ENCODE measurements at regions not wholly inside any gene's neighbourhood (a gene's known extent, or its start where the extent isn't known, plus 50 kb on each side); places are given as distances from the start of the nearest gene placed in this dataset.

DNA sequence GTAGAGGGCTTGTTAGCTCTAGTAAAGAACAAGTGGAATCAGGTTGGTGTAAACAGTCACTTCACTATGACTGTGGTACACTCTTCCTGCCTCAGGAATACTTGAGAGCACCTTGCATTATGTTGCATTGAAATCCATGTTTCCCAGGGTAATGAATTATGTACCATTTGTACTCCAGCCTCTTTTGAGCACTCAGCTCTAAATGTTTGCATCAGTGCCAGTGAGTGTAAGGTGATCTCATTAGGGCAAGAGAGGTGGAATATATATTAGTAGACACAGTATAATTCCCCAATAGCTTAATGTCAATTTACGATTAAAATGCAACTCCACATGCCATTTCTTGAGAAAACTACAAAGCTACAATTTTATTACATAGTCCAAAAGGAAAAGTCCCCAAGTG, 319.6 kb upstream of the POU3F2 start:
- H3K36me3 Mint-ChIP-seq, result no peaks in the 10 kb centered on the region
- DNase-seq, result no peak
- Histone ChIP-seq H3K9me3 (ENCODE audit: control insufficient read depth in 2 of 3, low read length in 3 of 3) (no peaks in the 10 kb centered on the region), H3K4me3 (ENCODE audit: low read length) (no peak overlapping the region), H3K4me1 (ENCODE audit: control insufficient read depth in 2 of 2, insufficient read depth in 2 of 2, low read length in 2 of 2) (no peaks in the 10 kb centered on the region), H3K27me3 (ENCODE audit: control insufficient read depth in 2 of 2, insufficient read depth in 2 of 2, low read length in 2 of 2) (no peaks in the 10 kb centered on the region), H3K27ac (ENCODE audit: low read depth, low read length) (no peak overlapping the region), H3K36me3 (ENCODE audit: control insufficient read depth in 2 of 3, insufficient read depth in 3 of 3, low read length in 3 of 3) (no peaks in the 10 kb centered on the region)
- intact Hi-C loops (cut with micrococcal nuclease), result no loop called here
- no peaks in the 10 kb centered on the region for H3K27me3 Mint-ChIP-seq
- ChIA-PET POLR2A (no interaction called here), CTCF (no interaction called here)
- ATAC-seq, result no peak
- no peak overlapping the region for H3K27ac Mint-ChIP-seq
- no peaks in the 10 kb centered on the region for H3K4me1 Mint-ChIP-seq
- H3K9me3 Mint-ChIP-seq, result peaks cover 0 to 10% (median 0%) of the 10 kb centered on the region in 11 donors
- no peak overlapping the region for H3K4me3 Mint-ChIP-seq

- peaks cover 0 to 14% (median 3%) of the 10 kb centered on the region in 11 donors for H3K9me3 Mint-ChIP-seq
- no peaks in the 10 kb centered on the region for H3K4me1 Mint-ChIP-seq
- DNase-seq (no peak), ATAC-seq (no peak)
- no peak overlapping the region for H3K27ac Mint-ChIP-seq
- CTCF ChIA-PET, result no interaction called here
- Histone ChIP-seq H3K27ac (ENCODE audit: low read depth, low read length) (no peak overlapping the region), H3K4me1 (ENCODE audit: control insufficient read depth in 2 of 2, insufficient read depth in 2 of 2, low read length in 2 of 2) (no peaks in the 10 kb centered on the region), H3K9me3 (ENCODE audit: control insufficient read depth in 2 of 3, low read length in 3 of 3) (no peaks in the 10 kb centered on the region), H3K4me3 (ENCODE audit: low read length) (no peak overlapping the region), H3K27me3 (ENCODE audit: control insufficient read depth in 2 of 2, insufficient read depth in 2 of 2, low read length in 2 of 2) (no peaks in the 10 kb centered on the region), H3K36me3 (ENCODE audit: control insufficient read depth in 2 of 3, insufficient read depth in 3 of 3, low read length in 3 of 3) (no peaks in the 10 kb centered on the region)
- H3K36me3 Mint-ChIP-seq, result no peaks in the 10 kb centered on the region
- no peaks in the 10 kb centered on the region for H3K27me3 Mint-ChIP-seq
- intact Hi-C loops (cut with micrococcal nuclease), result no loop called here
- POLR2A ChIA-PET, result no interaction called here
- no peak overlapping the region for H3K4me3 Mint-ChIP-seq
Measured at GRCh38 chr6:98516206-98516605, 318.2 kb upstream of the POU3F2 start.

DNA sequence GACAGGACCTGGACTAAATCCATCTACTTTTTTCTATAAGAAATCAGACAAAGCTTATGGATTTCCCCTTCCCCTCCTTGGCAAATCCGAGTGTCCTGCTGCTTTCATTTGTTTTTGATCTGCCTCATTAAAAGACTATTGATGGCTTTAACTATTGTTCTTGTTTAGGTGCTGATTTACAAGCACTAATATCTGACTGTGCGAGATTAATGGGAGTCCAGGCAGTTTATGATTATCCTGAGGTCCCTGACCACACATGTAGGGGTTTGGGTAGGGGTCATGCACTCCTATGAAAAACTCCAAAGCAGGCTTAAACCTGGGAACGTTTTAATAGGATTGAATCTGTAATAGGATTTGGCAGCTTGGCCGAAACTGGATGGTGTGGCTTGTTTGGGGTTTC, 317.5 kb upstream of the POU3F2 start:
- Histone ChIP-seq H3K36me3 (ENCODE audit: control insufficient read depth in 2 of 3, insufficient read depth in 3 of 3, low read length in 3 of 3) (no peaks in the 10 kb centered on the region), H3K4me3 (ENCODE audit: low read length) (no peak overlapping the region), H3K4me1 (ENCODE audit: control insufficient read depth in 2 of 2, insufficient read depth in 2 of 2, low read length in 2 of 2) (no peaks in the 10 kb centered on the region), H3K9me3 (ENCODE audit: control insufficient read depth in 2 of 3, low read length in 3 of 3) (no peaks in the 10 kb centered on the region), H3K27me3 (ENCODE audit: control insufficient read depth in 2 of 2, insufficient read depth in 2 of 2, low read length in 2 of 2) (no peaks in the 10 kb centered on the region), H3K27ac (ENCODE audit: low read depth, low read length) (no peak overlapping the region)
- no peak for ATAC-seq
- no peak overlapping the region for H3K27ac Mint-ChIP-seq
- intact Hi-C loops (cut with micrococcal nuclease), result no loop called here
- DNase-seq, result no peak
- no peaks in the 10 kb centered on the region for H3K27me3 Mint-ChIP-seq
- ChIA-PET POLR2A (no interaction called here), CTCF (no interaction called here)
- no peaks in the 10 kb centered on the region for H3K4me1 Mint-ChIP-seq
- no peak overlapping the region for H3K4me3 Mint-ChIP-seq
- H3K9me3 Mint-ChIP-seq, result peaks cover 0 to 14% (median 3%) of the 10 kb centered on the region in 11 donors
- no peaks in the 10 kb centered on the region for H3K36me3 Mint-ChIP-seq

GRCh38 chr6:98525860-98526259, 308.5 kb upstream of the POU3F2 start:
- ATAC-seq, result no peak
- ChIA-PET CTCF (no interaction called here), POLR2A (no interaction called here)
- Histone ChIP-seq H3K27ac (ENCODE audit: low read depth, low read length) (no peak overlapping the region), H3K4me3 (ENCODE audit: low read length) (no peak overlapping the region), H3K27me3 (ENCODE audit: control insufficient read depth in 2 of 2, insufficient read depth in 2 of 2, low read length in 2 of 2) (no peaks in the 10 kb centered on the region), H3K36me3 (ENCODE audit: control insufficient read depth in 2 of 3, insufficient read depth in 3 of 3, low read length in 3 of 3) (no peaks in the 10 kb centered on the region), H3K9me3 (ENCODE audit: control insufficient read depth in 2 of 3, low read length in 3 of 3) (no peaks in the 10 kb centered on the region), H3K4me1 (ENCODE audit: control insufficient read depth in 2 of 2, insufficient read depth in 2 of 2, low read length in 2 of 2) (no peaks in the 10 kb centered on the region)
- H3K27ac Mint-ChIP-seq, result no peak overlapping the region
- no peak overlapping the region for H3K4me3 Mint-ChIP-seq
- peaks cover 0 to 11% (median 5%) of the 10 kb centered on the region in 11 donors for H3K9me3 Mint-ChIP-seq
- intact Hi-C loops (cut with micrococcal nuclease), result no loop called here
- H3K36me3 Mint-ChIP-seq, result no peaks in the 10 kb centered on the region
- no peaks in the 10 kb centered on the region for H3K4me1 Mint-ChIP-seq
- DNase-seq, result no peak
- H3K27me3 Mint-ChIP-seq, result no peaks in the 10 kb centered on the region

- intact Hi-C loops (cut with micrococcal nuclease), result no loop called here
Measured at GRCh38 chr6:98526465-98526864, 307.9 kb upstream of the POU3F2 start.

DNA sequence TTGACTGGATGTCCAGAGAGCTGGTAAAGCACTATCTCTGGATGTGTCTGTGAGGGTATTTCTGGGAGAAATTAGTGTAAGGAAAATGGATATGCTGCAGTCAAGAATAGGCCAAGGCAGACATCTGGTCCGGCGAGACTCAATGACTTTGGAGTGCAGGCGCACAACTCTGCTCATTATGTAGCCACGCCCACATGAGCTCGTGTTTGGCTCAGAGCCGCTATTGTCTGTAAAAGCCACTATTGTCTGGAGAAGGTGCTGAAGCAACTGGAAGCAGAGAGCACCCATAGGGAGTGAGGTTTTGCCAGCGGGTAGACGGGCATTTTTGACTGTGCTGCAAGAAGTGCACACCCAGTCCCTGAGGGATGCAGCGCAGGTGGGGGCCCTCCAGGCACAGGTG, 305.0 kb upstream of the POU3F2 start:
- H3K27ac ChIP-seq (ENCODE audit: low read depth, low read length), result no peak overlapping the region
- no peaks in the 10 kb centered on the region for H3K27me3 Mint-ChIP-seq
- H3K27me3 ChIP-seq (ENCODE audit: control insufficient read depth in 2 of 2, insufficient read depth in 2 of 2, low read length in 2 of 2), result no peaks in the 10 kb centered on the region
- ChIA-PET POLR2A (no interaction called here), CTCF (no interaction called here)
- intact Hi-C loops (cut with micrococcal nuclease), result no loop called here
- no peaks in the 10 kb centered on the region for H3K4me1 Mint-ChIP-seq
- no peak overlapping the region for H3K27ac Mint-ChIP-seq
- DNase-seq, result no peak
- H3K4me3 ChIP-seq (ENCODE audit: low read length), result no peak overlapping the region
- H3K9me3 Mint-ChIP-seq, result peaks cover 0 to 5% (median 0%) of the 10 kb centered on the region in 11 donors
- no peaks in the 10 kb centered on the region for H3K36me3 ChIP-seq (ENCODE audit: control insufficient read depth in 2 of 3, insufficient read depth in 3 of 3, low read length in 3 of 3)
- H3K36me3 Mint-ChIP-seq, result no peaks in the 10 kb centered on the region
- no peak for ATAC-seq
- H3K4me1 ChIP-seq (ENCODE audit: control insufficient read depth in 2 of 2, insufficient read depth in 2 of 2, low read length in 2 of 2), result no peaks in the 10 kb centered on the region
- H3K4me3 Mint-ChIP-seq, result no peak overlapping the region
- H3K9me3 ChIP-seq (ENCODE audit: control insufficient read depth in 2 of 3, low read length in 3 of 3), result no peaks in the 10 kb centered on the region

More at GRCh38 chr6:98526465-98526864, 307.9 kb upstream of the POU3F2 start:
- Histone ChIP-seq H3K4me3 (ENCODE audit: low read length) (no peak overlapping the region), H3K36me3 (ENCODE audit: control insufficient read depth in 2 of 3, insufficient read depth in 3 of 3, low read length in 3 of 3) (no peaks in the 10 kb centered on the region), H3K27ac (ENCODE audit: low read depth, low read length) (no peak overlapping the region), H3K9me3 (ENCODE audit: control insufficient read depth in 2 of 3, low read length in 3 of 3) (no peaks in the 10 kb centered on the region), H3K4me1 (ENCODE audit: control insufficient read depth in 2 of 2, insufficient read depth in 2 of 2, low read length in 2 of 2) (no peaks in the 10 kb centered on the region), H3K27me3 (ENCODE audit: control insufficient read depth in 2 of 2, insufficient read depth in 2 of 2, low read length in 2 of 2) (no peaks in the 10 kb centered on the region)
- Mint-ChIP-seq H3K9me3 (peaks cover 0 to 11% (median 0%) of the 10 kb centered on the region in 11 donors), H3K4me1 (no peaks in the 10 kb centered on the region), H3K27ac (no peak overlapping the region), H3K36me3 (no peaks in the 10 kb centered on the region), H3K4me3 (no peak overlapping the region), H3K27me3 (no peaks in the 10 kb centered on the region)
- no peak for ATAC-seq
- POLR2A ChIA-PET, result no interaction called here
- DNase-seq, result no peak
- CTCF ChIA-PET, result no interaction called here

DNA sequence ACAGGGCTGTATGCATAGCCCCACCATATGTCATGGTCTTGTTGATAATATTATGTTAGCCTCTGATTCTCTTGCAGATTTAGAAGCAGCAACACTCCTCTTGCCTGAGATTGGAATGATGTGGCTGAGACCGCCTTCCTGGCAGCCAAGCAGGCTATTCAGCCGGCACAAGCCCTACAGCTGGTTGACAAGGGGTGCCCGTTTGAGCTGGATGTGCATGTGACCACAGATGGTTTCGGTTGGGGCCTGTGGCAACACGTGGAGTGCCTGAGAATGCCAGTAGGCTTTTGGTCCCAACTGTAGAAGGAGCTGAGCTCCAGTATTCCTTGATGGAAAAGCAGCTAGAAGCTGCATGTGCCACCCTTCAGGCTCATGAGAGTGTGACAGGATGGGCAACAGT, 303.6 kb upstream of the POU3F2 start:
- no peak for DNase-seq
- H3K27me3 Mint-ChIP-seq, result no peaks in the 10 kb centered on the region
- POLR2A ChIA-PET, result no interaction called here

More for the DNA sequence above, 303.6 kb upstream of the POU3F2 start:
- Histone ChIP-seq H3K36me3 (ENCODE audit: control insufficient read depth in 2 of 3, insufficient read depth in 3 of 3, low read length in 3 of 3) (no peaks in the 10 kb centered on the region), H3K9me3 (ENCODE audit: control insufficient read depth in 2 of 3, low read length in 3 of 3) (no peaks in the 10 kb centered on the region), H3K4me3 (ENCODE audit: low read length) (no peak overlapping the region), H3K4me1 (ENCODE audit: control insufficient read depth in 2 of 2, insufficient read depth in 2 of 2, low read length in 2 of 2) (no peaks in the 10 kb centered on the region), H3K27ac (ENCODE audit: low read depth, low read length) (no peak overlapping the region), H3K27me3 (ENCODE audit: control insufficient read depth in 2 of 2, insufficient read depth in 2 of 2, low read length in 2 of 2) (no peaks in the 10 kb centered on the region)
- CTCF ChIA-PET, result no interaction called here
- intact Hi-C loops (cut with micrococcal nuclease), result no loop called here
- Mint-ChIP-seq H3K4me1 (no peaks in the 10 kb centered on the region), H3K9me3 (peaks cover 0 to 11% (median 0%) of the 10 kb centered on the region in 11 donors), H3K4me3 (no peak overlapping the region), H3K36me3 (no peaks in the 10 kb centered on the region), H3K27ac (no peak overlapping the region)
- no peak for ATAC-seq
